ENCODE measurements at regions not wholly inside any gene's neighbourhood (a gene's known extent, or its start where the extent isn't known, plus 50 kb on each side); places are given as distances from the start of the nearest gene placed in this dataset.

- CTCF ChIA-PET, result no interaction called here
- intact Hi-C loops (cut with micrococcal nuclease; ENCODE audit: unreplicated experiment), result no loop called here
- no peak for TF ChIP-seq CTCF (IDR thresholded peaks at IDR 0.05; ENCODE audit: unreplicated experiment)
- H3K27ac Mint-ChIP-seq (ENCODE audit: unreplicated experiment), result no peak overlapping the region
- H3K36me3 Mint-ChIP-seq (ENCODE audit: insufficient read depth, unreplicated experiment), result no peaks in the 10 kb centered on the region
- BruUV-seq (replicated peaks), result no TSS peak
- peaks cover 41% of the 10 kb centered on the region for H3K27me3 Mint-ChIP-seq (ENCODE audit: unreplicated experiment)
- H3K4me1 Mint-ChIP-seq (ENCODE audit: low read depth, unreplicated experiment), result no peaks in the 10 kb centered on the region
- no peak for DNase-seq
- H3K9me3 Mint-ChIP-seq (ENCODE audit: low read depth, unreplicated experiment), result peaks cover 4% of the 10 kb centered on the region
- H3K4me3 Mint-ChIP-seq (ENCODE audit: low read depth, unreplicated experiment), result no peak overlapping the region
Observed at GRCh38 chr20:56758706-56759105, 129.6 kb downstream of the TFAP2C start.

GRCh38 chr20:56759741-56760278, 130.7 kb downstream of the TFAP2C start:
- CTCF ChIA-PET, result no interaction called here
- no peak for DNase-seq
- no peaks in the 10 kb centered on the region for H3K36me3 Mint-ChIP-seq (ENCODE audit: insufficient read depth, unreplicated experiment)

GRCh38 chr20:56760610-56761009, 131.5 kb downstream of the TFAP2C start:
- H3K9me3 Mint-ChIP-seq (ENCODE audit: low read depth, unreplicated experiment), result peaks cover 4% of the 10 kb centered on the region
- H3K4me3 Mint-ChIP-seq (ENCODE audit: low read depth, unreplicated experiment), result no peak overlapping the region
- no peaks in the 10 kb centered on the region for H3K4me1 Mint-ChIP-seq (ENCODE audit: low read depth, unreplicated experiment)
- intact Hi-C loops (cut with micrococcal nuclease; ENCODE audit: unreplicated experiment), result no loop called here
- no TSS peak for BruUV-seq (replicated peaks)
- no peak for TF ChIP-seq CTCF (IDR thresholded peaks at IDR 0.05; ENCODE audit: unreplicated experiment)
- H3K36me3 Mint-ChIP-seq (ENCODE audit: insufficient read depth, unreplicated experiment), result no peaks in the 10 kb centered on the region
- DNase-seq, result no peak
- peaks cover 22% of the 10 kb centered on the region for H3K27me3 Mint-ChIP-seq (ENCODE audit: unreplicated experiment)
- CTCF ChIA-PET, result interaction anchor here (0.6 kb wide), 1 partner anchor 297 kb away, joined by 10 read pairs; no protein-coding TSS in a partner anchor
- H3K27ac Mint-ChIP-seq (ENCODE audit: unreplicated experiment), result no peak overlapping the region

More at GRCh38 chr20:56759741-56760278, 130.7 kb downstream of the TFAP2C start:
- Mint-ChIP-seq H3K27me3 (ENCODE audit: unreplicated experiment) (peaks cover 30% of the 10 kb centered on the region), H3K4me3 (ENCODE audit: low read depth, unreplicated experiment) (no peak overlapping the region), H3K4me1 (ENCODE audit: low read depth, unreplicated experiment) (no peaks in the 10 kb centered on the region), H3K27ac (ENCODE audit: unreplicated experiment) (no peak overlapping the region), H3K9me3 (ENCODE audit: low read depth, unreplicated experiment) (peaks cover 4% of the 10 kb centered on the region)
- no TSS peak for BruUV-seq (replicated peaks)
- intact Hi-C loops (cut with micrococcal nuclease; ENCODE audit: unreplicated experiment), result no loop called here
- no peak for TF ChIP-seq CTCF (IDR thresholded peaks at IDR 0.05; ENCODE audit: unreplicated experiment)

- Mint-ChIP-seq H3K4me1 (ENCODE audit: low read depth, unreplicated experiment) (no peaks in the 10 kb centered on the region), H3K27me3 (ENCODE audit: unreplicated experiment) (peaks cover 15% of the 10 kb centered on the region), H3K4me3 (ENCODE audit: low read depth, unreplicated experiment) (no peak overlapping the region), H3K9me3 (ENCODE audit: low read depth, unreplicated experiment) (peaks cover 4% of the 10 kb centered on the region), H3K36me3 (ENCODE audit: insufficient read depth, unreplicated experiment) (no peaks in the 10 kb centered on the region), H3K27ac (ENCODE audit: unreplicated experiment) (no peak overlapping the region)
- CTCF ChIA-PET, result no interaction called here
- DNase-seq, result no peak
- TF ChIP-seq CTCF (IDR thresholded peaks at IDR 0.05; ENCODE audit: unreplicated experiment), result no peak
- intact Hi-C loops (cut with micrococcal nuclease; ENCODE audit: unreplicated experiment), result no loop called here
- no TSS peak for BruUV-seq (replicated peaks)
Observed at GRCh38 chr20:56761393-56761792, 132.3 kb downstream of the TFAP2C start.
